GM04504 (cell line): ENCODE measurements at regions not wholly inside any gene's neighbourhood (a gene's known extent, or its start where the extent isn't known, plus 50 kb on each side); places are given as distances from the start of the nearest gene placed in this dataset.
"Not testable (repeated sequence)": the region's sequence is repeated elsewhere in the genome, so short reads cannot be mapped to it uniquely, and the experiment has no call there.

Experiments used
- DNase-seq: peaks from one replicate; pipeline ENCODE4 v3.0.0-alpha.2; 2012; ENCODE audit warnings: low read depth

DNA sequence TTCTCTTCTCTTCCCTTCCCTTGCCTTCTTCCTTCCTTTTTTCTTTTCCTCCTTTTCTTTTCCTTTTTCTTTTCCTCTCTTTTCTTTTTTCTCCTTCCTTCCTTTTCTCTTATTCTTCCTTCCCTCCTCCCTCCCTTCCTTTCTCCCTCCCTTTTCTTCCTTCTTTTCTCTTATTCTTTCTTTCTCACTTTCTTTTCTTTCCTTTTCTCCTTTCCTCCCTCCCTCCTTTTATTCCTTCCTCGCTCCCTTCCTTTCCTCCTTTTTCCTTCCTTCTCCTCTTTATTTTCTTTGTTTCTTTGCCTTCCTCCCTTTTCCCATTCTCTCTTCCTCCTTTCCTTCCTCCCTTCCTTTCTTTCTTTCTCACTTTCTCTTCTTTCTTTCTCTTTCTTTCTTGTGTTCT is 146.1 kb downstream of the ZNF92 start:
- not testable (repeated sequence) for DNase-seq

DNA sequence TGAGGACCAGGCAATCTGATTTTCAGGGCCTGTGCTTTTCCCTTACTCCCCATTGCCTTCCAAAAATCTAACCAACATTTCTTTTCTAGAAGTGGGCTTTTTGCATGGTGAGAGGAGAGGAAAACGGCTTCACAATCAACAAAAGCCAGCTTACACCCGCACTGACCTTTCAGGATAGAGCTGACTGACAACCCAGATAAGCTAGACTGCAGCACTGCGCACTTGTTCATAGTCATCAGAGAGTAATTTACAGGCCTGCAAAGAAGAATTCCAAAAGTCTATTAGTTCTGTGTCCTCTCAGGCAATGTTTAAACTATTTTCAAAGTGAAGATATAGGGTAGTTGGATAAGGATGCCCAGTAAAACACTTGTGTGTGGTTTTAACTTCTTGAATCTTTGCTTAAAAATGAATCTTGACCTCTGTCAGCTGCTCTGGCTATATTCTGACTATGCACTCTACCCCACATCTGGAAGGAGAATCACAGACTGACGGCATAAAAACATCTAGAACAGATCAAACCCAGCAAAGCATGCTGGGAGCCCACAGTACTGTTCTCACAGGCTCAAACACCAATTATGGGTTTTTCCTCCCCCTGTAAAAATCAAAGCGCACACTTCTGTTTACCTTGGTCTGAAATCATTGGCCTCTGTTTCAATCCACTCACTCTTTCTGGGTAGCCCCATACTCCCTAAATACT is 172.0 kb downstream of the ZNF92 start:
- DNase-seq: not testable (repeated sequence)

DNA sequence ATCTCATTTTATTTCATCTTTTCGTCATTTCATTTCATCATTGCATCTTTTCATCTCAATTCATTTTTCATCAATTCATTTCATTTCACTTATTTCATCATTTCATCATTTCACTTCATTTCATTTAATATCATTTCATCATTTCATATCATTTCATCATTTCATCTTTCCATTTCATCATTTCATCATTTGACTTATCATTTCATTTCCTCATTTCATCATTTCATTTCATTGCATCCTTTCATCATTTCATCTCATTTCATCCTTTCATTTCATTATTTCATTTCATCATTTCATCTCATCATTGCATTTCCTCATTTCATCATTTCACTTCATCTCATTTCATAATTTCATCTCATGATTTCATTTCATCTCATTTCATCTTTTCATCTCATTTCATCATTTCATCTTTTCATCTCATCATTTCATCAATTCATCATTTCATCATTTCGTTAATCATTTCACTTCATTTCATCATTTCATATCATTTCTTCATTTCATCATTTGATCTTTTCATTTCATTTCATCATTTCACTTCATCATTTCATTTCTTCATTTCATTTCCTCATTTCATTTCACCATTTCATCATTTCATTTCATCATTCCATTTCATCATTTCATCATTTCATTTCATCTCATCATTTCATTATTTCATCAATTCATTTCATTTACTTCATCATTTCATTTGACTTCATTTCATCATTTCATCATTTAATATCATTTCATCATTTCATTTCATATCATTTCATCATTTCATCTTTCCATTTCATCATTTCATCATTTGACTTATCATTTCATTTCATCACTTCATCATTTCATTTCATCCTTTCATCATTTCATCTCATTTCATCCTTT is 176.2 kb downstream of the ZNF92 start:
- DNase-seq: not testable (repeated sequence)

DNA sequence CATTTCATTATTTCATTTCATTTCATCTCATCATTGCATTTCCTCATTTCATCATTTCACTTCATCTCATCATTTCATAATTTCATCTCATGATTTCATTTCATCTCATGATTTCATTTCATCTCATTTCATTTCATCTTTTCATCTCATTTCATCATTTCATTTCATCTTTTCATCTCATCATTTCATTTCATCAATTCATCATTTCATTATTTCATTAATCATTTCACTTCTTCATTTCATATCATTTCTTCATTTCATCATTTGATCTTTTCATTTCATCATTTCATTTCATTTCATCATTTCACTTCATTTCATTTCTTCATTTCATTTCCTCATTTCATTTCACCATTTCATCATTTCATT is 176.8 kb downstream of the ZNF92 start:
- DNase-seq: not testable (repeated sequence)

DNA sequence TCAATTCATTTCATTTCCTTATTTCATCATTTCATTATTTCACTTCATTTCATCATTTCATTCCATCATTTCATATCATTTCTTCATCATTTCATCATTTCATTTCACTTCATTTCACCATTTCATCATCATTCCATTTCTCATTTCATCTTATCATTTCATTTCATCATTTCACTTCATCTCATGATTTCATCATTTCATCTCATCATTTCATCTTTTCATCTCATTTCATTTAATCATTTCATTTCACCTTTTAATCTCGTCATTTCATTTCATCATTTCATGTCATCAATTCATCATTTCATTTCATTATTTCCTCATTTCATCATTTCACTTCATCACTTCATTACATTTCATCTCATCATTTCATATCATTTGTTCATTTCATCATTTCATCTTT is 177.4 kb downstream of the ZNF92 start:
- DNase-seq: not testable (repeated sequence)

DNA sequence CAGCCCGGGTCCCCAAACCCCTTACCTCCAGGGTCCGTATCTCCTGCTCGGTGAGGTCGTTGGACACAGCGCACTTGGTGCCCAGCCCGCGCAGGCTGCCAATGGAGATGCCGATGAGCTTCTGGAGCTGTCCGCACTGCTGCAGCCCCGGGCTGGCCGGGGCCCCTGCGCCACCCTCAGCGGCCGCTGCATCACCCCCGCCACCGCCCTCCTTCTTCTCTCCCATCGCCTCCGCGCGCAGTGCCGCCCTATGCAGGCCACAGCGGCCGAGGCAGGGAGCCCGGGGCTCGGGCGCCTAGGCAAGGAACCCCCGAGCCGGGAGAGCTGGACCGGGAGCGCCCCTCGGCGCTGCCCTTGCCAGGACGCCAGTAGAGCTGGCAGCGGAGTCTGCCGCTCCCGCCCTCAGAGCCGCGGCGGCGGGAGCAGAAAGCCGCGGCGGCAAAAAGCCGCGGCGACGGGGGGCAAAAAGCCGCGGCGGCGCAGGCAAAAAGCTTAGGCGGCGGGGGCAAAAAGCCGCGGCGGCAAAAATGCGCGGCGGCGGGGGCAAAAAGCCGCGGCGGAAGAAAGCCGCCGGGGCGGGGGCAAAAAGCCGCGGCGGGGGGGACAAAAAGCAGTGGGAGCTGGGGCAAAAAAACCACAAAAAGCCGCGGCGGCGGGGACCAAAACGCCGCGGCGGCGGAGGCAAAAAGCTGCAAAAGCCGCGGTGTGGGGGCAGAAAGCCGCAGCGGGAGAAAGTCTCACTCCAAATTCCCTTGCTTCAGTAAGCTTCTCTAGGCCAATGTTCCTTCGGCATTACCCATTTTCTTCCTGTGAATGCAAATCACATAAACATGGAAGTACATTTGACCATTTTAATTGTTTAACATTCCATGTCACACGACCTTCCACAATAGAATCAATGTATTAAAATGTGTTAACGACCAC is 181.2 kb downstream of the ZNF92 start:
- not testable (repeated sequence) for DNase-seq

DNA sequence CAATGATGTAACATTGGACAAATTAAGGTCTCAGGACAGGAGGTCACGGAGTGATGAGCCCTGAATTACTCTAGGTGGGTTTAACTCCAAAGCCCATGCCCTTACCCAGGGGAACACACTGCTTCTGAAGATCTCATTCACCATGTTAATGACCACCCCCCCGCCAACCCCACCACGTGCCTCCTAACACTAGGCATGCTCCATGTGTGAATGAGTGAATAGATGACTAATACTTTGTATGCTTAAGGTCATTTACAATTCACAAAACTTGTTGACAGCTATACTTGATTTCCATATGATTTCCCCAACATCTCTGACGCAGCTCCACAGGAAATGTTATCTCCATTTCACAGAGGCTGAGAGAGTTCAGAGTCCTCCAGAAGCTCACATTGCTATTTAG is 184.9 kb downstream of the ZNF92 start:
- not testable (repeated sequence) for DNase-seq

DNA sequence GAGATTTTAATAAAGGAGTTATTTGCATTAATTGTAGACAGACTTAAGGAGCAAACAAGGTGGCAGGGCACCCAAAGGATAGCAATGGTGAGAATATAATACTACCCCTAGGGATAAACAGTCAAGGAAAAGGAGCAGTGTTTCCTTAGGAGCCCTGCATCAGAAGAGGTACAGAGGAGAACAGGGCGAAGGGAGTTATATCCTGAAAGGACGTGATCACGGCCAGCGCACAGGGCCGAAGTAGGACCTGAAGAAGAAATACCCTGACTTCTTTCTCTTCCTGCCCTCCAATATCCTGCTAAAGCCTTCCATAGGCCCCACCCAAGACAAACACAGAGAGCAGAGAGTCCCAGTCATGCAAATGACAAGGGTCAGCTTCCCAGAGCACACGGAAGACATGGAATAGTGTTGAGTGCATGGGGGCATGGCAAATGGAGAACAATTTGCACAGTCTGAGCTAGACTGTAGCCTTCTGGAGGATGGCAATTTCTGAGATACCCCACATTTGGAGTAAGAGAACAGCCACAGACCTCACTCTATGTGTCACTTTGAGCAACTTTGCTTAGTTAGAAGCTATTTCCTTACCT is 188.2 kb downstream of the ZNF92 start:
- DNase-seq: not testable (repeated sequence)

DNA sequence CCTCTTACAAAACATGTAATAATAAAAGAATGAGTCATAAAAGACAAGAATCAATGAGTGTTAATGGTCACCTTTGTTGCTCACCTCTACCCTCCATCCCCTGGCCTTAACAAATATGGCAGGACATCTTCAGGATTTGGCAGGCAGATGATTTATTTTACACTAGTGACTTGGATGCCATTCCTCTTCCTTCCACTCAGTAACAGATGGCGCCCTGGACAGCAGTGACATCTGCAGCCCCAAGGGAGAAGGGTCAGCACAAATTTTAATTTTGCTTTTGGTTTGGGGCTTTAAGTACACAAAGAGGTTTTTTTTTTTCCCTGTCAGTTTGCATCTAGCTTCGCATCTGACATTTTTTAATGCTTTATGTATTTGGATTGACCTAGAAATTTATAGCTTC is 188.9 kb downstream of the ZNF92 start:
- DNase-seq: not testable (repeated sequence)

DNA sequence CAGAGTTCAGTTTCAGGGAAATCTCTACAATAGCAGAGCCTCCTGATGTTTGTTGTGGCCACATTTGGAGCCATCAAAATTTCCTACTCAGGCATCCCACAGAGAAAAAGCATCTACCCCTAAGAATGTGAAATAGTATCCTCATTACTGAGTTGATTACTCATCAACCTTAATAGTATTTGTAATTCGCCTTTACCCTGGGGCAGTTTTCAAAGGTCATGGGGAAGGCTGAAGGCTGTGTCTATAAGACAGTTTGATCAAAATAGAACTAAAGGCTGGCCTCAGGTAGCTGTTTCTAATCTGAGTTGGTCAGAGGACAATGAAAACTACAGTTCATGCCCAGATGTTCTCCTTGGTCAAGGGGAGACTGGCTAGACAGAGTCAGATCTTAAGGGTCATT is 189.7 kb downstream of the ZNF92 start:
- DNase-seq: not testable (repeated sequence)

DNA sequence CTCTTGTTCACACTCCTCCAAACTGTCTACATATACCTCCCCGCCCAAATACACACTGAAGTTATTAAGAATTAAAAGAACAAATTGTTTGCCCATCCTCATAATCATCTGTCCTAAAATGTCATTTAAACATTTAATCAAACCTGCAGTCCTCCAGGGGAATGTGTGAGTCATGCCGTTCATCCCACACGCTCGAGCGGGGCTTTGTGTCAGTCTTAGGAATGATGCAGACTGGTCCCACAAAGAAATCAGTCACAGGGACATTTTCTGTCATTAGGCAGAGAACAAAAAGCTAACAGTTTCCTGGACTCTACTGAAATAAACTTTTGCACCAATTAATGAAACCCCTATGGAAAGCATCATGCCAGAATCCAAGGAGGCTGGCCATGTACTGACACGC is 194.6 kb downstream of the ZNF92 start:
- not testable (repeated sequence) for DNase-seq

DNA sequence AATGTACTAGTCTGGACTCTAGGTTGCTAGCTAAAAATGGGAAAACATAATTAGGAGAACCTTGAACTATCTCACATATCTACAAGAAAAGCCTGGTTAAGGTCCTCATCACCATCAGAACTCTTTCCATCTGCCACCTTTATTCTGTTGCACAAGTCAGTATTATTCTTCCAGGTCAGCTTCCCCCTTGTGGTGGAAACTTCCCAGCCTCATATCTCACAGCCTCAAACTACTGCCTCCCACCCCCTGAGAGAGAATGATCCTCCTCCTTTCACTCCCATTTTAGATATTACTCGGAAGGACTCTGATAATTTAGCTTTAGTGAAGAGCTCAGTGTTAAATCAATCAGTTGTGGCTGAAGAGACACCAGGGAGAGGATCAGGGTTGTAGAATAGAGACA is 197.3 kb downstream of the ZNF92 start:
- DNase-seq: not testable (repeated sequence)

DNA sequence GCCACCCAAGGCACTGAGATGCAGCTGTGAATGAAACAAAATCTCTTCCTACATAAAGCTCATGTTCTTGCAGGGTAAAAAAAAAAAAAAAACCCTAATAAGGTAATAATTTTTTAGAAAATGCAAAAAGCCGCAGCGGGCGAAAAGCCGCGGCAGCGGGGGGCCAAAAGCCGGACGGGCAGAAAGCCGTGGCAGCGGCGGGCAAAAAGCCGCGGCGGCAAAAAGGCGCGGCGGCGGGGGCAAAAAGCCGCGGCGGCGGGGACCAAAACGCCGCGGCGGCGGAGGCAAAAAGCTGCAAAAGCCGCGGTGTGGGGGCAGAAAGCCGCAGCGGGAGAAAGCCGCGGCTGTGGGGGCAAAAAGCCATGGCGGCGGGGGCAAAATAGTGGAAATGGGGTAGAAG is 198.9 kb downstream of the ZNF92 start:
- not testable (repeated sequence) for DNase-seq

DNA sequence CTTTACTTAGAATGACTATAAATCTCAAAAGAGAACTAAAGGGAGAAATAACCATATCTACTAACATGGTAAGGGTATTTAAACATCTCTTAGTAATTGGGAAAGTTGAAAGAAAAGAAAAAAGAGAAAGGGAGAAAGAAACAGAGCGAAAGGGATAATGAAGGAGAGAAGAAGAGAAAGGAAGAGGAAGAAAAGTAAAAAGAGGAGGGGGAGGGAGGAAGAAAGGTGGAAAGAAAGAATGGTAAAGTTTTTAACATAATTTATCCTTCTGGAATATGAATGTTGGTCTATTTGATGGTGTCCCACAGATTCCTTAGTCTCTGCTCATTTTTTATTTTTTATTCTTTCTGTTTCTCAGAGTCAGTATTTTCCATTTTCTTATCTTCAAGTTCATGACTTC is 202.7 kb downstream of the ZNF92 start:
- DNase-seq: not testable (repeated sequence)

DNA sequence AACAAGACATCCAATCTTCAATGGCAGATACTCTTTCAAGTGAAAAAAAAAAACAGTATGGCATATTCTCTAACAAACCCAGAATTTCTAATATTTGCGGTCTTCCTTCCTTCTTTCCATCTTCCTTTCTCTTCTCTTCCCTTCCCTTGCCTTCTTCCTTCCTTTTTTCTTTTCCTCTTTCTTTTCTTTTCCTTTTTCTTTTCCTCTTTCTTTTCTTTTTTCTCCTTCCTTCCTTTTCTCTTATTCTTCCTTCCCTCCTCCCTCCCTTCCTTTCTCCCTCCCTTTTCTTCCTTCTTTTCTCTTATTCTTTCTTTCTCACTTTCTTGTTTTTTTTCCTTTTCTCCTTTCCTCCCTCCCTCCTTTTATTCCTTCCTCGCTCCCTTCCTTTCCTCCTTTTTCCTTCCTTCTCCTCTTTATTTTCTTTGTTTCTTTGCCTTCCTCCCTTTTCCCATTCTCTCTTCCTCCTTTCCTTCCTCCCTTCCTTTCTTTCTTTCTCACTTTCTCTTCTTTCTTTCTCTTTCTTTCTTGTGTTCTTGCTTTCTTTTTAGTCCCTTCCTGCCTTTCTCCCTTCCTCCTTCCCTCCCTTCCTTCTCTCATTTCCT is 209.0 kb downstream of the ZNF92 start:
- not testable (repeated sequence) for DNase-seq

DNA sequence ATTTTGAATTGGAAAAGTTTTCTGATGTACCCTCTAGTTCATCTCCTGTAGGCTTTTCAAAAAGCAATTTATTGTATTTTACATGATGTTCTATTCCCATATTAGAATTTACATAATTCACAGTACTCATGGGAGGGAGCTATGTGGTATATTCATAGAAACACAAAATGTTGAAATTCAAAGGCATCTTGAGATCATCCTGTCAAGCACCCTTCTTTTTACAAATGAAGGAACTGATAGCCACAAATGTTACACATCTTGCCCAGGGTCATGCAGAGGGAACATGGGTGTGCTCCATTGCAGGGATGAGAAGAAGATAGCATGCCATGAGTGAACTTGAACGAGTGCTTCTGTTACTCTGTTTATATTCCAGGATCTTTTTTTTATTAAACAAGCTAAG is 228.8 kb downstream of the ZNF92 start:
- not testable (repeated sequence) for DNase-seq

DNA sequence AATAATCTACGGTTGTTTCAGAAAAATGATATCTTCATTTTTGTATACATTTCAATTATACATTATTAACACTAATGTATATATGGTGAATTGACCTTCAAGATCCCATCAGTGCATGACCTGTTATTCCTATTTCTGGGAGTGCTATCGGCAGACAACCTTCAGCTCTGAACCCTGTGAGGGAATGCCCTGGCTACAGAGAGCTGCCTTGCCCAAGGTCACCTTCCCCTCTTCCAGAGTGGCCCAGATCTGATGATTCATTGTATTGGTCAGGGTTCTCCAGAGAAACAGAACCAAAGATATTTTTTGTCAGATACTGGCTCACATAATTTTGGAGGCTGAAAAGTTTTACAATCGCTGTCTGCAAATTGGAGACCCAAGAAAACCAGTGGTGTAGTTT is 235.5 kb downstream of the ZNF92 start:
- no peak for DNase-seq

DNA sequence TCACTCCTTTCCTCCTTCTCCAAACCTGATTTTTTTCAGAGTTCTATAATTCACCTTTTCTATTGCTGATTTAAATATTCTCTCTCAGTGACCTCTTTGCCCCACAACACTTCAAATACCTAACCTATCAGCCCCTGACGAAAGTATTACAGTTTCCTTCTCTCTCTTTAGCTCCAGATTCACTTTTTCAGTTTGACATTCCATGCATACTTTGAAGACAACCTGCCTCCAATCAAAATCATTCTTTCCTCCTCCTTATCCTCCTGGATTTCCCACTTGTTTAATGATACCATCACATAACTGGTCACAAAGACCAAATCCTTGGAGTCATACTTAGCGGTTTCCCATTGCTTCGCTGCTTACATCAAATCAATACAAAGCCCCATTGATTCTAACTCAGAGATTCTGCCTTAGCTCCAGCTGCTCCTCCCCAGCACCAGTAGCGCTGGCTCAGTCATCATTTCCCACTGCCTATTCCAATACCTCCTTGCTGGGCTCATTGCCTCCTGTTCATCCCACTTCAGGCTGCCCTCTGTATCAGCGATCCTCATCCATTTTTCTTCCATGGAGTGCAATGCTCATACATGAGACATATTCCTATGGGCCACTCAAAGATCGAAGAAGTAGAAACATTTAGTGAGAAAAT is 240.1 kb downstream of the ZNF92 start:
- DNase-seq: not testable (repeated sequence)

DNA sequence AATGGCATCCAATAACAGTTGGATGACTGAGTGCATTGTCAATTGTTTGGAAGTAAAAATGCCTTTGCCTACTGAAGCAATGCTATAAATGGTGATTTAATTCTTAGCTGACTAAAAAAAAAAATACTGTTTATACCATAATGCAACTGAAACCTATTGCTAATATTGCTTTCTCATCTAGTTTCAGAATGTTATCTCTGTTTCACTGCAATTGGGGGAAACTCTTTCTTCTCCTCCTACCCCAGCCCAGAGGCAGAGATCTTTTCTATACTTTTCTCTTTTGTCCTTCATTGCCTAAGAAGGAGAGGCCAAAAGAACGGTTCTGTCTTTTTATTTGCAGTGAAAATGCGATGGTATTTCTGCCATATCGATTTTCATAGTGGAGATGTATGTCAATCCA is 242.5 kb downstream of the ZNF92 start:
- not testable (repeated sequence) for DNase-seq

DNA sequence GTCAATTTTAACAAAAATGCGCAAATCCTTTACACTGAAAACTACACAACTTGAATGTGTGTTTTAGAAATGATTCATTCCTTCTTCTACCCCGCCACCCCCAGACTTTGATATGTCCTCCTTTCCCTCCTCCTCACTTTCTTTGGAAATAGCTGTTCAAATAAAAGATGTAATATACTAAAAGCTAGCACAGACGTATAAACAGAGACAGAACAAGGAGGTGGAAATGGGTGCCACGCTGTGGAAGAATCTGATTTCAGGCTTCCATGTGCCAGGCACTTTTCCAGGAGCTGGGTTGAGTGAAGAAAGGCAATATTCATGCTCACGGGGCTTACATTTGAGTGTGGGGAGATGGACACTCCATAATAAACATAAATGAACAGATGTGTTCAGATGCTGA is 246.6 kb downstream of the ZNF92 start:
- not testable (repeated sequence) for DNase-seq
